ENCODE measurements at regions not wholly inside any gene's neighbourhood (a gene's known extent, or its start where the extent isn't known, plus 50 kb on each side); places are given as distances from the start of the nearest gene placed in this dataset.

- H3K27ac ChIP-seq (ENCODE audit: low read depth in 1 of 2, low read length in 2 of 2): no peak overlapping the region
- Mint-ChIP-seq H3K4me1 (no peaks in the 10 kb centered on the region), H3K27me3 (ENCODE audit: low read depth in 3 of 3) (no peaks in the 10 kb centered on the region)
Measured at GRCh38 chr1:118588566-118588965, 399.6 kb downstream of the TBX15 start.

GRCh38 chr1:118578276-118578675, 393.2 kb upstream of the SPAG17 start:
- Histone ChIP-seq H3K27me3 (ENCODE audit: control insufficient read depth in 2 of 2, insufficient read depth in 2 of 2, low read length in 2 of 2) (no peaks in the 10 kb centered on the region), H3K4me2 (replicated peaks; ENCODE audit: extremely low read depth, low read length, poor library complexity, severe bottlenecking) (no peak overlapping the region), H4K20me1 (ENCODE audit: insufficient read depth, low read length) (no peaks in the 10 kb centered on the region), H3K9ac (ENCODE audit: insufficient read depth, low read length, poor library complexity, severe bottlenecking) (no peak overlapping the region), H3K79me2 (ENCODE audit: insufficient read depth, low read length) (no peaks in the 10 kb centered on the region), H2AFZ (ENCODE audit: insufficient read depth, low read depth, low read length, poor library complexity, severe bottlenecking) (no peak overlapping the region), H3K36me3 (replicated peaks in 1 of 2; ENCODE audit: control insufficient read depth in 1 of 2, insufficient read depth in 2 of 2, low read length in 2 of 2) (no peaks in the 10 kb centered on the region), H3K4me3 (replicated peaks in 1 of 3; ENCODE audit: low read depth in 2 of 3, low read length in 3 of 3) (no peak overlapping the region), H3K27ac (ENCODE audit: low read depth in 1 of 2, low read length in 2 of 2) (no peak overlapping the region), H3K4me1 (ENCODE audit: control insufficient read depth in 1 of 2, insufficient read depth in 2 of 2, low read length in 2 of 2) (no peaks in the 10 kb centered on the region), H3K9me3 (replicated peaks in 1 of 2; ENCODE audit: control insufficient read depth in 1 of 2, insufficient read depth in 1 of 2, low read length in 2 of 2) (peaks cover 10 to 12% of the 10 kb centered on the region in 2 donors)
- no peak overlapping the region for H3K4me3 Mint-ChIP-seq
- no peaks in the 10 kb centered on the region for H3K4me1 Mint-ChIP-seq
- DNase-seq: no peak
- H3K9me3 Mint-ChIP-seq: peaks cover 6 to 17% (median 12%) of the 10 kb centered on the region in 7 donors
- intact Hi-C loops (cut with micrococcal nuclease): no loop called here
- H3K27me3 Mint-ChIP-seq (ENCODE audit: low read depth in 3 of 3): no peaks in the 10 kb centered on the region
- TF ChIP-seq CTCF (IDR thresholded peaks at IDR 0.05): no peak
- H3K27ac Mint-ChIP-seq: no peak overlapping the region
- H3K36me3 Mint-ChIP-seq: no peaks in the 10 kb centered on the region

More at GRCh38 chr1:118588566-118588965, 399.6 kb downstream of the TBX15 start:
- no peak for TF ChIP-seq CTCF (IDR thresholded peaks at IDR 0.05)
- H3K4me2 ChIP-seq (replicated peaks; ENCODE audit: extremely low read depth, low read length, poor library complexity, severe bottlenecking): no peak overlapping the region
- H3K36me3 Mint-ChIP-seq: no peaks in the 10 kb centered on the region
- no peaks in the 10 kb centered on the region for H3K27me3 ChIP-seq (ENCODE audit: control insufficient read depth in 2 of 2, insufficient read depth in 2 of 2, low read length in 2 of 2)
- no peak overlapping the region for H3K27ac Mint-ChIP-seq
- no peak overlapping the region for H3K4me3 ChIP-seq (replicated peaks in 1 of 3; ENCODE audit: low read depth in 2 of 3, low read length in 3 of 3)
- H3K9me3 ChIP-seq (replicated peaks in 1 of 2; ENCODE audit: control insufficient read depth in 1 of 2, insufficient read depth in 1 of 2, low read length in 2 of 2): no peaks in the 10 kb centered on the region
- H2AFZ ChIP-seq (ENCODE audit: insufficient read depth, low read depth, low read length, poor library complexity, severe bottlenecking): no peak overlapping the region
- no peaks in the 10 kb centered on the region for H3K4me1 ChIP-seq (ENCODE audit: control insufficient read depth in 1 of 2, insufficient read depth in 2 of 2, low read length in 2 of 2)
- intact Hi-C loops (cut with micrococcal nuclease): no loop called here
- H3K4me3 Mint-ChIP-seq: no peak overlapping the region
- no peak overlapping the region for H3K9ac ChIP-seq (ENCODE audit: insufficient read depth, low read length, poor library complexity, severe bottlenecking)
- peaks cover 0 to 12% (median 2%) of the 10 kb centered on the region in 7 donors for H3K9me3 Mint-ChIP-seq
- no peaks in the 10 kb centered on the region for H3K79me2 ChIP-seq (ENCODE audit: insufficient read depth, low read length)
- DNase-seq: no peak
- H3K36me3 ChIP-seq (replicated peaks in 1 of 2; ENCODE audit: control insufficient read depth in 1 of 2, insufficient read depth in 2 of 2, low read length in 2 of 2): no peaks in the 10 kb centered on the region
- no peaks in the 10 kb centered on the region for H4K20me1 ChIP-seq (ENCODE audit: insufficient read depth, low read length)
